GM13976 (cell line): ENCODE measurements at regions not wholly inside any gene's neighbourhood (a gene's known extent, or its start where the extent isn't known, plus 50 kb on each side); places are given as distances from the start of the nearest gene placed in this dataset.

Experiments
- DNase-seq: peaks from one replicate; pipeline ENCODE4 v3.0.0; 2012; ENCODE audit warnings: low spot score
- in situ Hi-C: fragments of 300-500 bp; cut with MboI; formaldehyde crosslinking; loops from one replicate; pipeline ENCODE4 v1.12.0; 2022; ENCODE audit warnings: low sequenced_read_pairs, mixed read lengths, inconsistent platforms; ENCODE audit not compliant: unreplicated experiment
- TF ChIP-seq, protein P1 (sequence below): IDR thresholded peaks from 2 replicates; pipeline ENCODE4 v1.5.1; 2012; ENCODE audit warnings: borderline replicate concordance, mild to moderate bottlenecking; ENCODE audit not compliant: insufficient read depth; ENCODE audit errors: extremely low read depth, missing control alignments, control extremely low read depth

DNA sequence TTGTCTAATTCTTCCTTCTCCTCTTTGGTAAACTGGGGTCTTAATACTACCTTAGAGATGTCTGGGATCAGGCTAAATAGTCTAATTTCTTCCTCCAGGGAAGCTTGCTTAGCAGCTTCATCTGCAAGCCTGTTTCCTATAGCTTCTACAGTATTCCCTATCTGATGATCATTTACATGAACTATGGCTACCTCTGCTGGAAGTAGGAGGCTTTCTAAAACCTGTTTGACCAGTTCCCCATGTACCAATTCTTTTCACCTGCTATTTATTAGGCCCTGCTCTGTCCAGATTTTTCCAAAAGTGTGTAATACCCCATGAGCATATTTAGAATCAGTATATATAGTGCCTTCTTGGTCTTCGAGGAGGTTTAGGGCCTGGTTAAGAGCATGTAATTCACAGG lies 619.8 kb downstream of the HINT1 start:
- no peak for DNase-seq
- in situ Hi-C loops = no loop called here
- TF ChIP-seq, protein P1, sequence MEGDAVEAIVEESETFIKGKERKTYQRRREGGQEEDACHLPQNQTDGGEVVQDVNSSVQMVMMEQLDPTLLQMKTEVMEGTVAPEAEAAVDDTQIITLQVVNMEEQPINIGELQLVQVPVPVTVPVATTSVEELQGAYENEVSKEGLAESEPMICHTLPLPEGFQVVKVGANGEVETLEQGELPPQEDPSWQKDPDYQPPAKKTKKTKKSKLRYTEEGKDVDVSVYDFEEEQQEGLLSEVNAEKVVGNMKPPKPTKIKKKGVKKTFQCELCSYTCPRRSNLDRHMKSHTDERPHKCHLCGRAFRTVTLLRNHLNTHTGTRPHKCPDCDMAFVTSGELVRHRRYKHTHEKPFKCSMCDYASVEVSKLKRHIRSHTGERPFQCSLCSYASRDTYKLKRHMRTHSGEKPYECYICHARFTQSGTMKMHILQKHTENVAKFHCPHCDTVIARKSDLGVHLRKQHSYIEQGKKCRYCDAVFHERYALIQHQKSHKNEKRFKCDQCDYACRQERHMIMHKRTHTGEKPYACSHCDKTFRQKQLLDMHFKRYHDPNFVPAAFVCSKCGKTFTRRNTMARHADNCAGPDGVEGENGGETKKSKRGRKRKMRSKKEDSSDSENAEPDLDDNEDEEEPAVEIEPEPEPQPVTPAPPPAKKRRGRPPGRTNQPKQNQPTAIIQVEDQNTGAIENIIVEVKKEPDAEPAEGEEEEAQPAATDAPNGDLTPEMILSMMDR = no peak

DNA sequence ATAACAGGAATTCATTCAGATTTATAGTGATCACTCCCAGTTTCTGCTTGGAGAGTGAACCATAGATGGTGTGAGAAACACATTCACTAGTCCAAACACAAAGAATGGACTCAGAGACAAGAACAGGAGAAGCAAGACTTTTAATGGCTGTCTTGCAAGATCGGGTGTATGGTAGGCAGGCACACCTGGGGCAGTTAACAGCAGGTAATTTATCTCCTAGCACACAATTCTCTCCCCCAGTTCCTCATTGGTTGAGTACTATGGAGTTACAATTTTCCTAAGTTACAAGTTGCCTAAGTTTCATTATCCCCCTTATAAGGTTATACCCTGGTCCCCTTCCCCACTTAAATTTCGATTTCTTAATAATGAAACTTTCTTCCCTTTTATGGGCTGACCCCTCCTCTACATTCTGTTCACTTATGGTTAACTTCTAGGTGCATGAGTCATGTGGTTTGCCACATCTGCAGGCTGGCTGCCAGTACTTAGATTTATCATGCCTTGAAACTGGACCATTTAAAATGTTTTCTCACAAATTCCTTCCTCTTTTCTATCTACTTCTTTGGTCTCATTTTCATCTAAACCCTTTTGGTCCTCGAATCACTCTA lies 623.3 kb downstream of the HINT1 start:
- in situ Hi-C loops = no loop called here
- DNase-seq = no peak
- TF ChIP-seq, protein P1 = no peak

DNA sequence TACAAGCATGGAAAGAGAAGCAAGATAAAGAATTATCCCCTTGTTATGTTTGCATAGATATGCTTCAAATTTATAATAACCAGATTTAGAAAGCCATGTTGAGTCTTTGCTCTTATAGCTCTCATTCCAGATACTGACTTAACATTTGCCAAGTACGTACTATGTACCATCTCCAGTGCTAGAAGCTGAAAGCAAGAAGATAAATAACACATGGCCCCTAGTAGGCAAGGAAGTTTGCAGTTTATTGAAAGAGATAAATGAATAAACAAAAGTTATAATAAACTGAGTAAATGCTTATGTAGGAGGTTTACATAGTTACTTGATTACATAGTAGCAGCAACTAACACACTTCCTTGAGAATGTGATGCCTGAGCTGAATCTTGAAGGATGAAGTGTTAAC lies 628.4 kb downstream of the HINT1 start:
- TF ChIP-seq, protein P1 = no peak
- in situ Hi-C loops = no loop called here

DNA sequence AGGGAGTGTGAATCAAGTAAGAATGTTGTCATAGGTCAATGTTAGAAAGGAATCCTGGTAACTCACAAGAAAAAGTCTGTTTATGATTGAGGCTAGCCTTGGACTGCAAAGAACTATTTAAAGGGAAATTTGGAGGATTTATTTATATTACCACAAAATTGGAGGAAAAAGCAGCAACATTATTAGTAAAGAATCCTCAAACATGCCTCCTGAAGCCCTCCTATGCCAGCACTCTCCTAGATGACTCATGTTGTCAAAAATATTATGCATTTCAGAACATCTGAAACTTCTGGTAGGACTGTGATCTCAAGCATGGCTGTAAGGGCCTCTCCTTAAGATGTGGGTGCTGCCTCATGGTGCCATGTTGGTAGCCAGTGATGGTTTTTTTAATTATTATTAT lies 628.5 kb downstream of the CHSY3 start:
- in situ Hi-C loops = no loop called here
- TF ChIP-seq, protein P1 = no peak
- no peak for DNase-seq

More for the DNA sequence above, 628.4 kb downstream of the HINT1 start:
- no peak for DNase-seq

DNA sequence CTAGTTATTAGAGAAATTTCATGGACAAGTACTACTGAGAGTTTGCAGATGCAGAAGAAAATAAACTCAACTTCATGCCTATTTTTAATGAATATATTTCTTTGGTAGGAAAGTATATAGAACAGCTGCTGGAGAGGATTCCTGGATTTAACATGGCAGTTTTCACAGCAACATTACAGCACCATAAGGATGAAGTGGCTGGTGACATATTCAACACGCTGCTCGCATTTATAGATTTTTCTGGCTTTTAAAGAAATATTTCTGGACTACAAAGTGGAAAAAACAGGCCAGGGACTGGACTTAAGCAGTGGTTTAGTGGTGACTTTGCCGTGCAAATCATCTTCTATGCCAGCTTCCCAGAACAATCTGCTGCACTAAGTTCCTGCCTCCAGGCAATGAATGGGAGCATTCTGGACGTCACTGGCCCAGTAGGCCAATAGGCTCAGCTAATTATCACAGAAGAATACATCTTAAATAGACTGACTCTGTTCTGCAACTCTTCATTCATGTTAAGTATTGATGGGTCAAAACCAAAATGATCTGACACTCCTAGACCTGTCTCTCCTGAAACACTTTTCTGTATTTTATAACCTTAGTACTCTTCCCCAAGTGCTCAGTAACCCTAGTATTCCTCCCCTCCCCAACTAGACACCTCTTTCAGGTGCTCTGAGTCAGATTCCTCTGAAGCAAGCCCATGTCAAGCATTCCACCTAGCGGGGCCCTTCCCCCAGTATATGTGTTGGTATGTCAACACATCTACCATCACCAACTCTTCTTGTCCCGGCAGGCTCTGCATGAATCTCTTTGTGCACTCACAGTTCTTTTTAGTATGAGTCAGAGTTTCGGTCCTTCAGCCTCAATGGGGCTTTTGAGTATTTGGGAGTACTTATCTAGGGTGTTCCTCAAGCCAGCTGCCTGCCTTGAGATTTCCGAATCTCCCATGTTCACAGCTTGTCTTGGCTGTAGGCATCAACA lies 625.5 kb downstream of the CHSY3 start:
- TF ChIP-seq, protein P1 = no peak
- DNase-seq = no peak
- in situ Hi-C loops = no loop called here

DNA sequence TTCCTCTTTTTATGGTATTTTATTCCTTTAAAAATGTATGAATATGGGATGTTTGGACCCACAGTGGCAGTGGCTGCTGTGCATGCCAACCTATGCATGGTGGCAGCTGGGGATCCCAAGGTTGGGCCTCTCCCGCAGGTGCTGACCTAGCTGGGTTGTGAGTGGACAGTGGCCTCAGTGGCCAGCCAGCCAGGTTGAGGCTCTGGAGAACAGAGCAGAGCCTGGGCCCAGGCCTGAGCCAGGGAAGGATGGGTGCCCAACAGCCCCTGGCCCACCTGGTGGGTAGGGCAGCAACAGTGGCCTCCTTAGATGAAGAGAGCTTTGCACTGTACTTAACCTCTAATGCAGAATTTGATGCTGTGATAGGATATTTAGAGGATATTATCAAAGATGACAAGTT lies 624.8 kb downstream of the CHSY3 start:
- TF ChIP-seq, protein P1 = no peak
- in situ Hi-C loops = no loop called here
- no peak for DNase-seq
